ENCODE measurements at regions not wholly inside any gene's neighbourhood (a gene's known extent, or its start where the extent isn't known, plus 50 kb on each side); places are given as distances from the start of the nearest gene placed in this dataset.

- no peak overlapping the region for H3K9ac ChIP-seq (ENCODE audit: low read length)
- no peak overlapping the region for H3K4me3 ChIP-seq (ENCODE audit: insufficient read depth in 1 of 2, low read depth in 1 of 2, low read length in 2 of 2)
- H3K18ac ChIP-seq (ENCODE audit: low read depth in 1 of 2, low read length in 2 of 2), result no peak overlapping the region
- WGBS, result no CpG with 5 or more reads among the region's 1 CpG
- H2BK5ac ChIP-seq (ENCODE audit: low read depth, low read length, poor library complexity, severe bottlenecking), result no peak overlapping the region
- H3K14ac ChIP-seq (ENCODE audit: low read length in 2 of 2), result no peak overlapping the region
- H4K91ac ChIP-seq (ENCODE audit: low read length), result no peak overlapping the region
- DNase-seq, result no peak
- no peak overlapping the region for H2BK120ac ChIP-seq (ENCODE audit: low read depth, low read length)
- H3K79me1 ChIP-seq (replicated peaks; ENCODE audit: low read length, poor library complexity, severe bottlenecking), result no peaks in the 10 kb centered on the region
- H3K4me1 ChIP-seq (ENCODE audit: control insufficient read depth, insufficient read depth, low read depth, low read length), result no peaks in the 10 kb centered on the region
- H2AFZ ChIP-seq (ENCODE audit: low read depth, low read length), result no peak overlapping the region
- no peak overlapping the region for H4K8ac ChIP-seq (ENCODE audit: low read length)
- no peak overlapping the region for H2BK12ac ChIP-seq (ENCODE audit: low read length in 2 of 2)
- no peaks in the 10 kb centered on the region for H3K9me3 ChIP-seq (ENCODE audit: control insufficient read depth, low read length)
- H3K4ac ChIP-seq (ENCODE audit: low read depth in 1 of 2, low read length in 2 of 2), result no peak overlapping the region
- H3K4me2 ChIP-seq (ENCODE audit: low read length, poor library complexity, severe bottlenecking), result no peak overlapping the region
- no peaks in the 10 kb centered on the region for H3K27me3 ChIP-seq (ENCODE audit: control insufficient read depth in 1 of 2, insufficient read depth in 1 of 2, low read length in 2 of 2)
- H2BK15ac ChIP-seq (ENCODE audit: low read depth, poor library complexity, severe bottlenecking), result no peak overlapping the region
- no peak overlapping the region for H2AK5ac ChIP-seq (ENCODE audit: low read length, severe bottlenecking)
- H3K36me3 ChIP-seq (ENCODE audit: control insufficient read depth in 1 of 2, insufficient read depth in 2 of 2, low read depth in 1 of 2, low read length in 2 of 2), result no peaks in the 10 kb centered on the region
- no peak overlapping the region for H3K27ac ChIP-seq (ENCODE audit: low read length, poor library complexity, severe bottlenecking)
- H3K23ac ChIP-seq (ENCODE audit: low read length in 2 of 2), result no peak overlapping the region
Observed at GRCh38 chr14:84929086-84929485, 600.9 kb upstream of the FLRT2 start.

GRCh38 chr14:84929834-84930233, 600.1 kb upstream of the FLRT2 start:
- H3K27ac ChIP-seq (ENCODE audit: low read length, poor library complexity, severe bottlenecking), result no peak overlapping the region
- H4K8ac ChIP-seq (ENCODE audit: low read length), result no peak overlapping the region
- H3K27me3 ChIP-seq (ENCODE audit: control insufficient read depth in 1 of 2, insufficient read depth in 1 of 2, low read length in 2 of 2), result no peaks in the 10 kb centered on the region
- no peak overlapping the region for H3K18ac ChIP-seq (ENCODE audit: low read depth in 1 of 2, low read length in 2 of 2)
- H2BK120ac ChIP-seq (ENCODE audit: low read depth, low read length), result no peak overlapping the region
- 86% methylated on average over 2 of the region's 2 CpGs for WGBS
- no peaks in the 10 kb centered on the region for H3K4me1 ChIP-seq (ENCODE audit: control insufficient read depth, insufficient read depth, low read depth, low read length)
- H3K4me2 ChIP-seq (ENCODE audit: low read length, poor library complexity, severe bottlenecking), result no peak overlapping the region
- H2AFZ ChIP-seq (ENCODE audit: low read depth, low read length), result no peak overlapping the region
- H3K36me3 ChIP-seq (ENCODE audit: control insufficient read depth in 1 of 2, insufficient read depth in 2 of 2, low read depth in 1 of 2, low read length in 2 of 2), result no peaks in the 10 kb centered on the region
- H2BK5ac ChIP-seq (ENCODE audit: low read depth, low read length, poor library complexity, severe bottlenecking), result no peak overlapping the region
- peaks cover 4% of the 10 kb centered on the region for H3K9me3 ChIP-seq (ENCODE audit: control insufficient read depth, low read length)
- no peak overlapping the region for H3K4ac ChIP-seq (ENCODE audit: low read depth in 1 of 2, low read length in 2 of 2)
- no peak overlapping the region for H2BK15ac ChIP-seq (ENCODE audit: low read depth, poor library complexity, severe bottlenecking)
- H3K4me3 ChIP-seq (ENCODE audit: insufficient read depth in 1 of 2, low read depth in 1 of 2, low read length in 2 of 2), result no peak overlapping the region
- H4K91ac ChIP-seq (ENCODE audit: low read length), result no peak overlapping the region
- no peak overlapping the region for H3K23ac ChIP-seq (ENCODE audit: low read length in 2 of 2)
- H3K79me1 ChIP-seq (replicated peaks; ENCODE audit: low read length, poor library complexity, severe bottlenecking), result no peaks in the 10 kb centered on the region
- no peak overlapping the region for H3K9ac ChIP-seq (ENCODE audit: low read length)
- H2BK12ac ChIP-seq (ENCODE audit: low read length in 2 of 2), result no peak overlapping the region
- no peak overlapping the region for H2AK5ac ChIP-seq (ENCODE audit: low read length, severe bottlenecking)
- no peak overlapping the region for H3K14ac ChIP-seq (ENCODE audit: low read length in 2 of 2)
- no peak for DNase-seq

- no peak overlapping the region for H3K23ac ChIP-seq (ENCODE audit: low read length in 2 of 2)
- no peak overlapping the region for H2BK120ac ChIP-seq (ENCODE audit: low read depth, low read length)
- H3K4me3 ChIP-seq (ENCODE audit: insufficient read depth in 1 of 2, low read depth in 1 of 2, low read length in 2 of 2), result no peak overlapping the region
- H4K91ac ChIP-seq (ENCODE audit: low read length), result no peak overlapping the region
- no peak overlapping the region for H3K4me2 ChIP-seq (ENCODE audit: low read length, poor library complexity, severe bottlenecking)
- no peak overlapping the region for H3K18ac ChIP-seq (ENCODE audit: low read depth in 1 of 2, low read length in 2 of 2)
- WGBS, result 100% methylated on average over 1 of the region's 2 CpGs
- H3K36me3 ChIP-seq (ENCODE audit: control insufficient read depth in 1 of 2, insufficient read depth in 2 of 2, low read depth in 1 of 2, low read length in 2 of 2), result no peaks in the 10 kb centered on the region
- no peak for DNase-seq
- H2AFZ ChIP-seq (ENCODE audit: low read depth, low read length), result no peak overlapping the region
- H2AK5ac ChIP-seq (ENCODE audit: low read length, severe bottlenecking), result no peak overlapping the region
- H3K9me3 ChIP-seq (ENCODE audit: control insufficient read depth, low read length), result peaks cover 4% of the 10 kb centered on the region
- no peak overlapping the region for H2BK5ac ChIP-seq (ENCODE audit: low read depth, low read length, poor library complexity, severe bottlenecking)
- H3K4me1 ChIP-seq (ENCODE audit: control insufficient read depth, insufficient read depth, low read depth, low read length), result no peaks in the 10 kb centered on the region
- H2BK12ac ChIP-seq (ENCODE audit: low read length in 2 of 2), result no peak overlapping the region
- H3K9ac ChIP-seq (ENCODE audit: low read length), result no peak overlapping the region
- H3K4ac ChIP-seq (ENCODE audit: low read depth in 1 of 2, low read length in 2 of 2), result no peak overlapping the region
- H3K14ac ChIP-seq (ENCODE audit: low read length in 2 of 2), result no peak overlapping the region
- H3K27me3 ChIP-seq (ENCODE audit: control insufficient read depth in 1 of 2, insufficient read depth in 1 of 2, low read length in 2 of 2), result no peaks in the 10 kb centered on the region
- no peak overlapping the region for H4K8ac ChIP-seq (ENCODE audit: low read length)
- H3K27ac ChIP-seq (ENCODE audit: low read length, poor library complexity, severe bottlenecking), result no peak overlapping the region
- H2BK15ac ChIP-seq (ENCODE audit: low read depth, poor library complexity, severe bottlenecking), result no peak overlapping the region
- H3K79me1 ChIP-seq (replicated peaks; ENCODE audit: low read length, poor library complexity, severe bottlenecking), result no peaks in the 10 kb centered on the region
Observed at GRCh38 chr14:84937016-84937415, 592.9 kb upstream of the FLRT2 start.

- Histone ChIP-seq H2AK5ac (ENCODE audit: low read length, severe bottlenecking) (no peak overlapping the region), H2BK12ac (ENCODE audit: low read length in 2 of 2) (no peak overlapping the region), H3K23ac (ENCODE audit: low read length in 2 of 2) (no peak overlapping the region), H3K14ac (ENCODE audit: low read length in 2 of 2) (no peak overlapping the region), H3K36me3 (ENCODE audit: control insufficient read depth in 1 of 2, insufficient read depth in 2 of 2, low read depth in 1 of 2, low read length in 2 of 2) (no peaks in the 10 kb centered on the region), H3K4me3 (ENCODE audit: insufficient read depth in 1 of 2, low read depth in 1 of 2, low read length in 2 of 2) (no peak overlapping the region), H3K79me1 (replicated peaks; ENCODE audit: low read length, poor library complexity, severe bottlenecking) (no peaks in the 10 kb centered on the region), H3K27me3 (ENCODE audit: control insufficient read depth in 1 of 2, insufficient read depth in 1 of 2, low read length in 2 of 2) (no peaks in the 10 kb centered on the region), H3K27ac (ENCODE audit: low read length, poor library complexity, severe bottlenecking) (no peak overlapping the region), H3K9ac (ENCODE audit: low read length) (no peak overlapping the region), H2BK120ac (ENCODE audit: low read depth, low read length) (no peak overlapping the region), H3K4me2 (ENCODE audit: low read length, poor library complexity, severe bottlenecking) (no peak overlapping the region), H3K18ac (ENCODE audit: low read depth in 1 of 2, low read length in 2 of 2) (no peak overlapping the region), H3K9me3 (ENCODE audit: control insufficient read depth, low read length) (peaks cover 4% of the 10 kb centered on the region), H4K91ac (ENCODE audit: low read length) (no peak overlapping the region), H2AFZ (ENCODE audit: low read depth, low read length) (no peak overlapping the region), H3K4ac (ENCODE audit: low read depth in 1 of 2, low read length in 2 of 2) (no peak overlapping the region), H4K8ac (ENCODE audit: low read length) (no peak overlapping the region), H2BK15ac (ENCODE audit: low read depth, poor library complexity, severe bottlenecking) (no peak overlapping the region), H3K4me1 (ENCODE audit: control insufficient read depth, insufficient read depth, low read depth, low read length) (no peaks in the 10 kb centered on the region), H2BK5ac (ENCODE audit: low read depth, low read length, poor library complexity, severe bottlenecking) (no peak overlapping the region)
- 100% methylated on average over 2 of the region's 2 CpGs for WGBS
- no peak for DNase-seq
Observed at GRCh38 chr14:84937449-84937848, 592.5 kb upstream of the FLRT2 start.
